ENCODE measurements at regions not wholly inside any gene's neighbourhood (a gene's known extent, or its start where the extent isn't known, plus 50 kb on each side); places are given as distances from the start of the nearest gene placed in this dataset.

DNA sequence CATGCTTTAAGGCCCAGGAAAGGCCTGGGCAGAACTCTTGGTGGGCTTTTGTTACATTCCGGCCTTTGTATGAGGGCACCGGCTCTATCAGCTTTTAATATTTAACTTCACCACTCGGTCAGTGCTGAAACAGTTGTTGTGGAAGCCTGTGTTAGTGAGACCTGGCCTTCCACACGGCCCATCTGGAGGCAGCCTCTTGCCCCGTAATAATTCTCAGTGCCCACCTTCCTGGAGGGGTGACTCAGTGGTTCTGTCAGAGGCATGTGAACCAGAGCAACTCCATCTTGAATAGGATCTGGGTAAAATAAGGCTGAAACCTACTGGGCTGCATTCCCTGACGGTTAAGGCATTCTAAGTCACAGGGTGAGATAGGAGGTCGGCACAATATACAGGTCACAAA lies 162.0 kb upstream of the STS start:
- TF ChIP-seq, protein P1, sequence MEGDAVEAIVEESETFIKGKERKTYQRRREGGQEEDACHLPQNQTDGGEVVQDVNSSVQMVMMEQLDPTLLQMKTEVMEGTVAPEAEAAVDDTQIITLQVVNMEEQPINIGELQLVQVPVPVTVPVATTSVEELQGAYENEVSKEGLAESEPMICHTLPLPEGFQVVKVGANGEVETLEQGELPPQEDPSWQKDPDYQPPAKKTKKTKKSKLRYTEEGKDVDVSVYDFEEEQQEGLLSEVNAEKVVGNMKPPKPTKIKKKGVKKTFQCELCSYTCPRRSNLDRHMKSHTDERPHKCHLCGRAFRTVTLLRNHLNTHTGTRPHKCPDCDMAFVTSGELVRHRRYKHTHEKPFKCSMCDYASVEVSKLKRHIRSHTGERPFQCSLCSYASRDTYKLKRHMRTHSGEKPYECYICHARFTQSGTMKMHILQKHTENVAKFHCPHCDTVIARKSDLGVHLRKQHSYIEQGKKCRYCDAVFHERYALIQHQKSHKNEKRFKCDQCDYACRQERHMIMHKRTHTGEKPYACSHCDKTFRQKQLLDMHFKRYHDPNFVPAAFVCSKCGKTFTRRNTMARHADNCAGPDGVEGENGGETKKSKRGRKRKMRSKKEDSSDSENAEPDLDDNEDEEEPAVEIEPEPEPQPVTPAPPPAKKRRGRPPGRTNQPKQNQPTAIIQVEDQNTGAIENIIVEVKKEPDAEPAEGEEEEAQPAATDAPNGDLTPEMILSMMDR (conservative IDR thresholded peaks at IDR 0.05) = no peak
- no peak for TF ChIP-seq EZH2 (IDR thresholded peaks at IDR 0.05; ENCODE audit: low read depth)
